GM12865 (cell line): ENCODE measurements at regions not wholly inside any gene's neighbourhood (a gene's known extent, or its start where the extent isn't known, plus 50 kb on each side); places are given as distances from the start of the nearest gene placed in this dataset.
"Not testable (repeated sequence)": the region's sequence is repeated elsewhere in the genome, so short reads cannot be mapped to it uniquely, and the experiment has no call there.

ENCODE experiments used
- DNase-seq: peaks from one replicate; pipeline ENCODE4 v3.0.0; 2010; ENCODE audit warnings: low read depth
- H3K4me3 ChIP-seq: 2 replicates; pipeline ENCODE4 v1.5.1; 2011; ENCODE audit warnings: mild to moderate bottlenecking, low read depth, low read length, control low read depth
- TF ChIP-seq, protein P1 (sequence below): IDR thresholded peaks from 2 replicates; pipeline ENCODE4 v1.5.1; 2011; ENCODE audit warnings: low read length, control low read depth, low read depth, inconsistent platforms; ENCODE audit not compliant: insufficient read depth; ENCODE audit errors: missing control alignments

DNA sequence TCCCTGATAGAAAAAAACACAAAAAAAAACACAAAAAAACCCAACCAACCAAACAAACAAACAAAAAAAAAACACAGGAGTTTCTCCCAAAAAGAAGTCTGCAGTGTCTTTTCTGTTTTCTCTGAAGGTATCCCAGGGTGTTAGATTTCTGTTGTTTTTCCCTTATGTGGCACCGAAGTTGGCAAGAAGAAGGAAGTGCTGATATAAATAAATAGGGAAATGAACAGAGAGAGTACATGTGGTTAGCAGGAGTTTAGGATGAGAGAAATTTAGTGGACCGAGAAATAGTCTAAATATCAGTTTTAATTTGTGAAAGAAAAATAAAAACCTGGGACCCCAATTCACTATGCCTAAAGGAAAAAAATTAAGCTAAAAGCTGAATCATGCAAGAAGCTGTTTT, 287.0 kb upstream of the SGCG start:
- H3K4me3 ChIP-seq: no peak overlapping the region
- TF ChIP-seq, protein P1, sequence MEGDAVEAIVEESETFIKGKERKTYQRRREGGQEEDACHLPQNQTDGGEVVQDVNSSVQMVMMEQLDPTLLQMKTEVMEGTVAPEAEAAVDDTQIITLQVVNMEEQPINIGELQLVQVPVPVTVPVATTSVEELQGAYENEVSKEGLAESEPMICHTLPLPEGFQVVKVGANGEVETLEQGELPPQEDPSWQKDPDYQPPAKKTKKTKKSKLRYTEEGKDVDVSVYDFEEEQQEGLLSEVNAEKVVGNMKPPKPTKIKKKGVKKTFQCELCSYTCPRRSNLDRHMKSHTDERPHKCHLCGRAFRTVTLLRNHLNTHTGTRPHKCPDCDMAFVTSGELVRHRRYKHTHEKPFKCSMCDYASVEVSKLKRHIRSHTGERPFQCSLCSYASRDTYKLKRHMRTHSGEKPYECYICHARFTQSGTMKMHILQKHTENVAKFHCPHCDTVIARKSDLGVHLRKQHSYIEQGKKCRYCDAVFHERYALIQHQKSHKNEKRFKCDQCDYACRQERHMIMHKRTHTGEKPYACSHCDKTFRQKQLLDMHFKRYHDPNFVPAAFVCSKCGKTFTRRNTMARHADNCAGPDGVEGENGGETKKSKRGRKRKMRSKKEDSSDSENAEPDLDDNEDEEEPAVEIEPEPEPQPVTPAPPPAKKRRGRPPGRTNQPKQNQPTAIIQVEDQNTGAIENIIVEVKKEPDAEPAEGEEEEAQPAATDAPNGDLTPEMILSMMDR: no peak
- no peak for DNase-seq

DNA sequence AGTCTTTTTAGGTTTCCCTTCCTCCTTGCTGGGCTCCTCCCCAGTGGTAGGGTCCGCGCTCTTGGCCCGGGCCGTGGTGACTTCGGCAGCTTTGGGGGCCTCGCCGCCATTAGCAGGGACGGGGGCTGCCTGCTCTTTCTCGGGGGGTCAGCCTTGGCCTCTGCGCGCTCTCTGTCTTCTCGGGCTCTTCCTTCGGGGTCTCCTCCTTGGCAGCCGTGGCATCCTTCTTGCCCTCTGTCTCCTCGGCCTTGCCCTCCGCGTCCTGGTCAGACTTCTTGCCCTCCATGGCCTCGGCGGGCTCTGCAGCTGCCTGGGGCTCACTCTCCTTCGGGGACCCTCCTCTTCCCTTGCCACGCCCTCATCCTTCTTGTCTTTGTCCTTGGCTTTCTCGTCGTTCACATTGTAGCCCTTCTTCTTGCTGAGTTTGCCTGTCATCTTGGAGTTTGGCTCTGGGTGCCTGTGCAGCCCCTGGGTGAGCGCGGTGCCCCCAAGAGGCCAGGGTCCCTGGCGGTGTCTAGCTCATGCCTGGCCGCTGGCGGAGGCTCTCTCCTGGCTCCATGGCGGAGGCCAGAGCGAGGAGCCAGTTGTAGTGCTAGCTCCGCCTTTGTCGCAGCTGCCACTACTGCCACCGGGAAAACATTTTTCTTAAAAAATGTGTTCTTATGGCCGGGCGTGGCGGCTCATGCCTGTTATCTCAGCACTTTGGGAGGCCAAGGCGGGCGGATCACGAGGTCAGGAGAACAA, 283.0 kb upstream of the SGCG start:
- TF ChIP-seq, protein P1: no peak
- no peak overlapping the region for H3K4me3 ChIP-seq
- no peak for DNase-seq

DNA sequence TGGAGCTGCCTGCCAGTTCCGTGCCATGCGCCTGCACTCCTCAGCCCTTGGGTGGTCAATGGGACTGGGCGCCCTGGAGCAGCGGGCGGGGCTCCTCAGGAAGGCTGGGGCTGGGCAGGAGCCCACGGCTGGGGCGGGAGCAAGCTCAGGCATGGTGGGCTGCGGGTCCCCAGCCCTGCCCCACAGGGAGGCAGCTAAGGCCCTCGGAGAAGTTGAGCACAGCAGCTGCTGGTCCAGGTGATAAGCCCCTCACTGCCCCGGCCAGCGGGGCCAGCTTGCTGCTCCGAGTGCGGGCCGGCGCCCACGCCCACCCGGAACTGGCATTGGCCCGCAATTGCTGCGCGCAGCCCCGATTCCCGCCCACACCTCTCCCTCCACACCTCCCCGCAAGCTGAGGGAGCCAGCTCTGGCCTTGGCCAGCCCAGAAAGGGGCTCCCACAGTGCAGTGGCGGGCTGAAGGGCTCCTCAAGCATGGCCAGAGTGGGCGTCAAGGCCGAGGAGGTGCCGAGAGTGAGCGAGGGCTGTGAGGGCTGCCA, 280.3 kb upstream of the SGCG start:
- not testable (repeated sequence) for H3K4me3 ChIP-seq, DNase-seq

- TF ChIP-seq, protein P1: no peak
- H3K4me3 ChIP-seq: no peak overlapping the region
- DNase-seq: no peak
Observed at GRCh38 chr13:22903301-22903700, 277.5 kb upstream of the SGCG start.

DNA sequence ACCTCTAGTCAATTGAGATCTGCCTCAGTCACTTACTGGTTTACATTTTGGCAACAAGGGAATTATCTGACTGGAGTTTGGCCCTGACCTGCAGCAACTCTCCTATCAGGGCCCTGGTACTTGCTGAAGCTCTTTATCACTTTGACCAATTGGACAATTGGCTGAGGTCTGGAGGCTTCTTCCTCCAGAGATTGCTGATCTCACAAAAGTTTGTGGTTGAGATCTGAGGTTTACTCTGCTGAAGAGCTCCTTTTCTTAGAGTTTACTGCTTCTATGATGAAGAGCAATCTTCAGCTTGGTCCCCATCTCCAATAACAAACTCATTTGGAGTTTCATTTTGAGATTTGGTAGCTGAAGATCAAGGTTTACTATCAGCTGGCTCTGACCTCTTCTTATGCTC, 276.9 kb upstream of the SGCG start:
- peak; percentile 14 for DNase-seq
- no peak overlapping the region for H3K4me3 ChIP-seq
- TF ChIP-seq, protein P1: no peak

DNA sequence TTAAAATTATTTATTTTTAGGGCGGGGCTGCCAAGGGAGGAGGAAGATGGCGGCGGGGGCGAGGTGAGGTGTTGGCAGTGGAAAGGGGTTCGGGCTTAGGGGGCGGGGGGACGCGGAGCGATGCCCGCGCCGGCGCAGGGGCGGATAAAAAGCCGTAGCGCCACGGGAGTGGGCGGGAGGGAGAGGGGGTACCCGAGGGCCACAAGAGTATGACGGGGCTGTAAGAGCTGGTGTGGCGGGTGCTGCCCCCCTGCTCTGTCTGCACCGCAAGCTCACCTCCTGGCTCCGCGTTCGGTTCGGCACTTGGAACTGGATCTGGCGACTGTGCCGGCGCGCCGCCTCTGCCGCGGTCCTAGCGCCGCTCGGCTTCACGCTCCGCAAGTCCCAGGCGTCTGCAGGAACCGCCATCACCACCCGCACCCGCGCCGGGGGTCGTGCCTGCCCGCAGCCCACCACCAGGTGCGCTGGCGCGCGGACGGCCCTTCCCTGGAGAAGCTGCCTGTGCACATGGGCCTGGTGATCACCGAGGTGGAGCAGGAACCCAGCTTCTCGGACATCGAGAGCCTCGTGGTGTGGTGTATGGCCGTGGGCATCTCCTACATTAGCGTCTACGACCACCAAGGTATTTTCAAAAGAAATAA, 265.2 kb upstream of the SGCG start:
- TF ChIP-seq, protein P1: no peak
- peak overlapping the region; percentile 16 for H3K4me3 ChIP-seq
- peak; percentile 29 for DNase-seq

GRCh38 chr13:22916276-22916675, 264.5 kb upstream of the SGCG start:
- not testable (repeated sequence) for H3K4me3 ChIP-seq, DNase-seq
